Mesothelial cell of epicardium (in vitro differentiated cells): ENCODE measurements at regions not wholly inside any gene's neighbourhood (a gene's known extent, or its start where the extent isn't known, plus 50 kb on each side); places are given as distances from the start of the nearest gene placed in this dataset.

Experiments used
- DNase-seq, 2 experiments: peaks; one replicate each; pipeline ENCODE4 v3.0.0; 2021; ENCODE audit warnings: low spot score in 2 of 2; ENCODE audit not compliant: unreplicated experiment in 2 of 2
- H3K27ac Mint-ChIP-seq: 2 replicates; pipeline ENCODE4 v1.8.0; 2021; ENCODE audit warnings: mixed read lengths
- H3K27me3 Mint-ChIP-seq: 2 replicates; pipeline ENCODE4 v1.8.0; 2021; ENCODE audit warnings: low read depth, mixed read lengths
- H3K36me3 Mint-ChIP-seq: 2 replicates; pipeline ENCODE4 v1.8.0; 2021; ENCODE audit warnings: mixed read lengths
- H3K4me1 Mint-ChIP-seq: 2 replicates; pipeline ENCODE4 v1.8.0; 2021; ENCODE audit warnings: mixed read lengths
- H3K4me3 Mint-ChIP-seq: 2 replicates; pipeline ENCODE4 v1.8.0; 2021; ENCODE audit warnings: mild to moderate bottlenecking, moderate library complexity, mixed read lengths
- H3K9me3 Mint-ChIP-seq: 2 replicates; pipeline ENCODE4 v1.8.0; 2021; ENCODE audit warnings: mixed read lengths
- CTCF ChIP-seq: fragments of 200-600 bp; sonication (generic); IDR thresholded peaks from one replicate; pipeline ENCODE4 v1.5.0; 2021; ENCODE audit warnings: antibody characterized with exemption; ENCODE audit not compliant: unreplicated experiment

- Mint-ChIP-seq H3K36me3 (no peaks in the 10 kb centered on the region), H3K4me1 (peaks cover 12% of the 10 kb centered on the region), H3K27ac (no peak overlapping the region), H3K9me3 (peaks cover 14% of the 10 kb centered on the region), H3K27me3 (peaks cover 23% of the 10 kb centered on the region), H3K4me3 (no peak overlapping the region)
- no peak for TF ChIP-seq CTCF
- no peak for DNase-seq
Observed at GRCh38 chr7:67724955-67725354, 728.3 kb downstream of the TYW1 start.

GRCh38 chr7:67725423-67725822 is 728.8 kb downstream of the TYW1 start:
- peaks cover 12% of the 10 kb centered on the region for H3K9me3 Mint-ChIP-seq
- H3K27ac Mint-ChIP-seq, result no peak overlapping the region
- no peak for TF ChIP-seq CTCF
- H3K36me3 Mint-ChIP-seq, result no peaks in the 10 kb centered on the region
- no peak for DNase-seq
- peaks cover 12% of the 10 kb centered on the region for H3K4me1 Mint-ChIP-seq
- no peak overlapping the region for H3K4me3 Mint-ChIP-seq
- peaks cover 24% of the 10 kb centered on the region for H3K27me3 Mint-ChIP-seq

- H3K27ac Mint-ChIP-seq, result no peak overlapping the region
- no peaks in the 10 kb centered on the region for H3K4me1 Mint-ChIP-seq
- no peak overlapping the region for H3K4me3 Mint-ChIP-seq
- peaks cover 19% of the 10 kb centered on the region for H3K27me3 Mint-ChIP-seq
- no peaks in the 10 kb centered on the region for H3K36me3 Mint-ChIP-seq
- no peak for TF ChIP-seq CTCF
- H3K9me3 Mint-ChIP-seq, result peaks cover 7% of the 10 kb centered on the region
- no peak for DNase-seq
Observed at GRCh38 chr7:67729771-67730170, 733.1 kb downstream of the TYW1 start.

- H3K36me3 Mint-ChIP-seq, result no peaks in the 10 kb centered on the region
- H3K4me3 Mint-ChIP-seq, result no peak overlapping the region
- peaks cover 19% of the 10 kb centered on the region for H3K27me3 Mint-ChIP-seq
- TF ChIP-seq CTCF, result no peak
- DNase-seq, result no peak
- H3K9me3 Mint-ChIP-seq, result peaks cover 7% of the 10 kb centered on the region
- no peaks in the 10 kb centered on the region for H3K4me1 Mint-ChIP-seq
- H3K27ac Mint-ChIP-seq, result no peak overlapping the region
Observed at GRCh38 chr7:67731704-67732103, 735.1 kb downstream of the TYW1 start.

GRCh38 chr7:67732898-67733297 is 736.3 kb downstream of the TYW1 start:
- Mint-ChIP-seq H3K4me3 (no peak overlapping the region), H3K36me3 (no peaks in the 10 kb centered on the region), H3K27me3 (peaks cover 24% of the 10 kb centered on the region), H3K4me1 (no peaks in the 10 kb centered on the region), H3K9me3 (peaks cover 7% of the 10 kb centered on the region), H3K27ac (no peak overlapping the region)
- no peak for DNase-seq
- TF ChIP-seq CTCF, result no peak

- Mint-ChIP-seq H3K27me3 (peaks cover 17% of the 10 kb centered on the region), H3K4me1 (no peaks in the 10 kb centered on the region), H3K9me3 (peaks cover 4% of the 10 kb centered on the region), H3K36me3 (no peaks in the 10 kb centered on the region), H3K27ac (no peak overlapping the region), H3K4me3 (no peak overlapping the region)
- no peak for DNase-seq
- no peak for TF ChIP-seq CTCF
Observed at GRCh38 chr7:67738145-67738544, 741.5 kb downstream of the TYW1 start.
